ENCODE measurements at regions not wholly inside any gene's neighbourhood (a gene's known extent, or its start where the extent isn't known, plus 50 kb on each side); places are given as distances from the start of the nearest gene placed in this dataset.
"Not testable (repeated sequence)": the region's sequence is repeated elsewhere in the genome, so short reads cannot be mapped to it uniquely, and the experiment has no call there.

DNA sequence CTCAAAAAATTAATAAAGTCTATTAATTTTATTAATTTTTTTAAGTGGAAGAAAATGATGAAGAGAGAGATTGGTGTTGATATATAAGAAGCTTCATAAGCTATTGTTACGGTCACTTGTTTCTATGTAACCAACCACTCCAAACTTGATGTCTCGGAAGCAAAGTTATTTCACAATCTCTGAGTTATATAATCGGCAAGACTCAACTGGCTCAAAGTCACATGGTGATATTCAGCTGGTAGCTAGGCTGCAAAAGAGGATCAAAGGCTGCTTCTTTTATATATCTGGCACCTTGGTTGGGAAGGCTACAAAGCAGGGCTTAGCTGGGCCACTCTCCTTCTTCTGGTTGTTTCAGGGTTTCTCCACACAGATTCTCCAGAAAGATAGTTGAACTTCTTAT lies 245.1 kb upstream of the ARHGAP42 start:
- Mint-ChIP-seq H3K4me1 (ENCODE audit: unreplicated experiment) (no peaks in the 10 kb centered on the region), H3K9me3 (ENCODE audit: unreplicated experiment) (no peaks in the 10 kb centered on the region), H3K4me3 (ENCODE audit: unreplicated experiment) (no peak overlapping the region), H3K27me3 (ENCODE audit: unreplicated experiment) (no peaks in the 10 kb centered on the region), H3K36me3 (ENCODE audit: low read depth, unreplicated experiment) (no peaks in the 10 kb centered on the region), H3K27ac (ENCODE audit: unreplicated experiment) (no peak overlapping the region)
- TF ChIP-seq, protein P1, sequence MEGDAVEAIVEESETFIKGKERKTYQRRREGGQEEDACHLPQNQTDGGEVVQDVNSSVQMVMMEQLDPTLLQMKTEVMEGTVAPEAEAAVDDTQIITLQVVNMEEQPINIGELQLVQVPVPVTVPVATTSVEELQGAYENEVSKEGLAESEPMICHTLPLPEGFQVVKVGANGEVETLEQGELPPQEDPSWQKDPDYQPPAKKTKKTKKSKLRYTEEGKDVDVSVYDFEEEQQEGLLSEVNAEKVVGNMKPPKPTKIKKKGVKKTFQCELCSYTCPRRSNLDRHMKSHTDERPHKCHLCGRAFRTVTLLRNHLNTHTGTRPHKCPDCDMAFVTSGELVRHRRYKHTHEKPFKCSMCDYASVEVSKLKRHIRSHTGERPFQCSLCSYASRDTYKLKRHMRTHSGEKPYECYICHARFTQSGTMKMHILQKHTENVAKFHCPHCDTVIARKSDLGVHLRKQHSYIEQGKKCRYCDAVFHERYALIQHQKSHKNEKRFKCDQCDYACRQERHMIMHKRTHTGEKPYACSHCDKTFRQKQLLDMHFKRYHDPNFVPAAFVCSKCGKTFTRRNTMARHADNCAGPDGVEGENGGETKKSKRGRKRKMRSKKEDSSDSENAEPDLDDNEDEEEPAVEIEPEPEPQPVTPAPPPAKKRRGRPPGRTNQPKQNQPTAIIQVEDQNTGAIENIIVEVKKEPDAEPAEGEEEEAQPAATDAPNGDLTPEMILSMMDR (IDR thresholded peaks at IDR 0.05; ENCODE audit: unreplicated experiment), result no peak
- DNase-seq (ENCODE audit: low spot score), result no peak

DNA sequence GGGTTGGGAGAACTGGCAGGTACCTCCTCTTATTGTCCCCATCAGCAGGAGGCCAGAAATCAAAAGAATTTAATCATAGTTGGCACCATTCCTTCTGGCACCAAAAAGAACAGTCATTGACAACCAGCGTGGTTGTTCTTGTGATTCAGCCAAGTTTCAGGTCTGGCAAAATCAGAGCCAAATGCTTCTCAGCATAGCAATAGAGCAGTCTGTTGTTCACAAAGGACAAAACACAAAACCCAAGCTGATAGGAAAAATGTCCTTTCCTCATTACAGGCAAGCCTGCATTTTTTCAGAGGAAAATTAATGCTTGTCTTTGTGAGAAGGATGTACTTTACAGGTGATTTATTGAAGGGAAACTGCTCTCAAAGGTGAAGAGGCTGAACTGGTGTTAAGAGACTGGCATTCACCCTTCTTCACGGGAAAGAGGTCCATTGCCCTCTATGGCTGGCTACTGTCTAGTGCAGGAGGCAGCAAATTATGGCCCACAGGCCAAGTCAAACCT lies 241.8 kb upstream of the ARHGAP42 start:
- Mint-ChIP-seq H3K9me3 (ENCODE audit: unreplicated experiment) (no peaks in the 10 kb centered on the region), H3K27me3 (ENCODE audit: unreplicated experiment) (no peaks in the 10 kb centered on the region), H3K4me1 (ENCODE audit: unreplicated experiment) (no peaks in the 10 kb centered on the region), H3K36me3 (ENCODE audit: low read depth, unreplicated experiment) (no peaks in the 10 kb centered on the region), H3K4me3 (ENCODE audit: unreplicated experiment) (no peak overlapping the region), H3K27ac (ENCODE audit: unreplicated experiment) (no peak overlapping the region)
- TF ChIP-seq, protein P1 (IDR thresholded peaks at IDR 0.05; ENCODE audit: unreplicated experiment), result no peak
- no peak for DNase-seq (ENCODE audit: low spot score)

DNA sequence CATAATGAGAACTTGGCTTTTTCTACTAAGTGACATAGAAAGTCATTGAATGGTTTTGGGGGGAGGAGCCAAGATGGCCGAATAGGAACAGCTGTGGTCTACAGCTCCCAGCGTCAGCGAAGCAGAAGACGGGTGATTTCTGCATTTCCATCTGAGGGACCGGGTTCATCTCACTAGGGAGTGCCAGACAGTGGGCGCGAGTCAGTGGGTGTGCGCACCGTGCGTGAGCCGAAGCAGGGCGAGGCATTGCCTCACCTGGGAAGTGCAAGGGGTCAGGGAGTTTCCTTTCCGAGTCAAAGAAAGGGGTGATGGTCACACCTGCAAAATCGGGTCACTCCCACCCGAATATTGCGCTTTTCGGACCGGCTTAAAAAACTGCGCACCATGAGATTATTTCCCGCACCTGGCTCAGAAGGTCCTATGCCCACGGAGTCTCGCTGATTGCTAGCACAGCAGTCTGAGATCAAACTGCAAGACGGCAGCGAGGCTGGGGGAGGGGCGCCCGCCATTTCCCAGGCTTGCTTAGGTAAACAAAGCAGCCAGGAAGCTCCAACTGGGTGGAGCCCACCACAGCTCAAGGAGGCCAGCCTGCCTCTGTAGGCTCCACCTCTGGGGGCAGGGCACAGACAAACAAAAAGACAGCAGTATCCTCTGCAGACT lies 235.2 kb upstream of the ARHGAP42 start:
- not testable (repeated sequence) for DNase-seq (ENCODE audit: low spot score); H3K4me3 Mint-ChIP-seq (ENCODE audit: unreplicated experiment); H3K9me3 Mint-ChIP-seq (ENCODE audit: unreplicated experiment); H3K4me1 Mint-ChIP-seq (ENCODE audit: unreplicated experiment); H3K27ac Mint-ChIP-seq (ENCODE audit: unreplicated experiment); H3K36me3 Mint-ChIP-seq (ENCODE audit: low read depth, unreplicated experiment); H3K27me3 Mint-ChIP-seq (ENCODE audit: unreplicated experiment)

DNA sequence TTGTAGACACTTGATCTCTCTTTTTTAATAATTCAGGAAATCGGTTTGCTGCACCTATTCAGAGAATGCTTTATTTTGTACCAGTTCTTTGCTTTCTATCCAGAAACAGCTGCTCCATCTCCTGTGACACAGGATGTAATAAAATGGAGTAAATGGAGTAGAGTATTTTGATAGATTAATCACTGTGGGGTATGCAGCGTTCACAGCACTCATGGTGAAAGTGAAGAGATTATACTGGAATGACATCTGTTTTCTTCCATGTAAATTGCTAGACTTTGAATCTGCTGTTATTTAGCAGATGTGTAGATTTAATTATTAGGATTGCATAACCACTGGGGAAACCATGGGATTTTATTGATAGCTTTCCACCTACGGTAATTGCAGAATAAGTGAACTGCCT lies 227.3 kb upstream of the ARHGAP42 start:
- no peak overlapping the region for H3K4me3 Mint-ChIP-seq (ENCODE audit: unreplicated experiment)

DNA sequence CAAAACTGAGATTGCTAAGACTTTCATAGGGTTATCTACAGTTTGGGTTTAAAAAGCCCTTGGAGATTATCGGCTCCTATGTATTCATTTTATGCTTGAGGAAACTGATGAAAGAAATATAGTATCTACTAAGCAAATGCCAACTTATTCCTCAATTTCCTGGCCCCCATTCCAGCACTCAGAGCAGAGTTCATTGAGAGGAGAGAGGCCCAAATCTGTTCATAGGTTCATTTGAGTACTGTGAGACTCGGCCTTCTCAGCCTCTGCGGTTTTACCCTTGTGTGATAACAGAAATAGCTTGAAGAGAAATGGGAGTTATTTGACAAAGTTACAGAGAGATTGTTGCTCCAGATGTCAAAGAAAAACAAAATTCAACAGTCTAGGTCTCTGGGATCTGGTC lies 226.7 kb upstream of the ARHGAP42 start:
- Mint-ChIP-seq H3K27ac (ENCODE audit: unreplicated experiment) (no peak overlapping the region), H3K4me3 (ENCODE audit: unreplicated experiment) (no peak overlapping the region), H3K9me3 (ENCODE audit: unreplicated experiment) (no peaks in the 10 kb centered on the region), H3K4me1 (ENCODE audit: unreplicated experiment) (no peaks in the 10 kb centered on the region), H3K27me3 (ENCODE audit: unreplicated experiment) (no peaks in the 10 kb centered on the region), H3K36me3 (ENCODE audit: low read depth, unreplicated experiment) (no peaks in the 10 kb centered on the region)
- TF ChIP-seq, protein P1 (IDR thresholded peaks at IDR 0.05; ENCODE audit: unreplicated experiment), result no peak
- no peak for DNase-seq (ENCODE audit: low spot score)

More for the DNA sequence above, 227.3 kb upstream of the ARHGAP42 start:
- H3K27me3 Mint-ChIP-seq (ENCODE audit: unreplicated experiment), result no peaks in the 10 kb centered on the region
- H3K27ac Mint-ChIP-seq (ENCODE audit: unreplicated experiment), result no peak overlapping the region
- H3K4me1 Mint-ChIP-seq (ENCODE audit: unreplicated experiment), result no peaks in the 10 kb centered on the region
- no peaks in the 10 kb centered on the region for H3K9me3 Mint-ChIP-seq (ENCODE audit: unreplicated experiment)
- TF ChIP-seq, protein P1 (IDR thresholded peaks at IDR 0.05; ENCODE audit: unreplicated experiment), result no peak
- DNase-seq (ENCODE audit: low spot score), result no peak
- H3K36me3 Mint-ChIP-seq (ENCODE audit: low read depth, unreplicated experiment), result no peaks in the 10 kb centered on the region

Data from endothelial cell (in vitro differentiated cells).